Central memory CD8-positive, alpha-beta T cell (primary cell): ENCODE measurements at regions not wholly inside any gene's neighbourhood (a gene's known extent, or its start where the extent isn't known, plus 50 kb on each side); places are given as distances from the start of the nearest gene placed in this dataset.

Source experiments
- ATAC-seq: fragments of 150-1000 bp; cut with Tn5 transposase; replicated peaks from 2 replicates; pipeline ENCODE4 v1.10.0; 2022; ENCODE audit warnings: mild to moderate bottlenecking, moderate FRiP score, moderate number of reproducible peaks; ENCODE audit not compliant: poor library complexity, severe bottlenecking; ENCODE audit errors: extremely low read depth
- DNase-seq, 2 donors: peaks; one replicate each; pipeline ENCODE4 v3.0.0; 2021; ENCODE audit warnings: low spot score in 2 of 2
- H3K27ac Mint-ChIP-seq: one replicate; pipeline ENCODE4 v1.8.0; 2022; ENCODE audit warnings: low read depth, mild to moderate bottlenecking, moderate library complexity, mixed read lengths
- H3K27me3 Mint-ChIP-seq: one replicate; pipeline ENCODE4 v1.8.0; 2022; ENCODE audit warnings: mixed read lengths
- H3K36me3 Mint-ChIP-seq: one replicate; pipeline ENCODE4 v1.8.0; 2022; ENCODE audit warnings: mild to moderate bottlenecking, moderate library complexity, mixed read lengths; ENCODE audit not compliant: insufficient read depth
- H3K4me1 Mint-ChIP-seq: one replicate; pipeline ENCODE4 v1.8.0; 2022; ENCODE audit warnings: mixed read lengths
- H3K4me3 Mint-ChIP-seq: one replicate; pipeline ENCODE4 v1.8.0; 2022; ENCODE audit warnings: mild to moderate bottlenecking, moderate library complexity, mixed read lengths
- H3K9me3 Mint-ChIP-seq: one replicate; pipeline ENCODE4 v1.8.0; 2022; ENCODE audit warnings: mixed read lengths

GRCh38 chr1:63142001-63142400 lies 180.4 kb upstream of the FOXD3 start:
- Mint-ChIP-seq H3K4me3 (no peak overlapping the region), H3K9me3 (no peaks in the 10 kb centered on the region), H3K4me1 (no peaks in the 10 kb centered on the region), H3K27ac (no peak overlapping the region), H3K36me3 (no peaks in the 10 kb centered on the region), H3K27me3 (peaks cover 7% of the 10 kb centered on the region)
- DNase-seq = no peak
- no peak for ATAC-seq

DNA sequence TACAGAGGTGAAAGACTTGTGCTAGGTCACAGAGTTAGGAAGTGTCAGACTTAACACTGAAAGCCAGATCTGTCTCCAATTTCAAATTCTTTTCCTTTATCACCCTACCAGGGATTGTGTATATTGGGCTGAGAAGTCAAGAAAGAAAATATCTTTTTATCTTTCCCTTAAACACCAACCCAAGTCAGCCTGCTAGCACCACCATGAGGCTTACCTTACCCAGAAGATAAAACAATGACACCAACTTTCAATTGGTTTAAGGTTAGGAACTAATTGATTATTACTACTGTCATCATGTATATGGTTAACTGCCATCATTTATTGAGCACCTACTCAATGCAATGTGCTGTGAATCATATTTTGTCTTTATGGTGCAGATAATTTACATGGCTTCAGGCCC lies 178.9 kb upstream of the FOXD3 start:
- no peaks in the 10 kb centered on the region for H3K36me3 Mint-ChIP-seq
- H3K4me3 Mint-ChIP-seq = no peak overlapping the region
- no peak overlapping the region for H3K27ac Mint-ChIP-seq
- no peaks in the 10 kb centered on the region for H3K4me1 Mint-ChIP-seq
- H3K27me3 Mint-ChIP-seq = no peaks in the 10 kb centered on the region
- no peaks in the 10 kb centered on the region for H3K9me3 Mint-ChIP-seq
- ATAC-seq (no peak), DNase-seq (no peak)

DNA sequence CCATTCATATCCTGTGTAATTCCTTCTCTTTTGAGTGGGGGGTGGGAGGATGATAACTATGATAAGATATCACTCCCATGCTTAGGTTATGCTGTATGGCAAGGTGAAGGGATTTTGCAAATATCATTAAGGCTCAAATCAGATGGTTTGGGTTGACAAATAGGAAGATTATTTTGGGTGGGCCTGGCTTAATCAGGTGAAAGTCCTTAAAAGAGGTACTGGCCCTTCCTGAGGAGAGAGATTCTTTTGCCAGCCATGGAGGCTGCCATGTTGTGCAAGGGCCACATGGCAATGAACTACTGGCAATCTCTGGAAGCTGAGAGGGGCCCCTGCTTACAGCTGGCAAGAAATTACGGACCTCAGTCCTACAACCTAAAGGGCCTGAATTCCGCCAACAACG lies 174.6 kb upstream of the FOXD3 start:
- no peaks in the 10 kb centered on the region for H3K9me3 Mint-ChIP-seq
- no peaks in the 10 kb centered on the region for H3K4me1 Mint-ChIP-seq
- H3K36me3 Mint-ChIP-seq = no peaks in the 10 kb centered on the region
- ATAC-seq (no peak), DNase-seq (no peak)
- H3K27me3 Mint-ChIP-seq = peaks cover 21% of the 10 kb centered on the region
- H3K27ac Mint-ChIP-seq = no peak overlapping the region
- no peak overlapping the region for H3K4me3 Mint-ChIP-seq

GRCh38 chr1:63148825-63149645 lies 173.3 kb upstream of the FOXD3 start:
- ATAC-seq = no peak
- H3K36me3 Mint-ChIP-seq = no peaks in the 10 kb centered on the region

DNA sequence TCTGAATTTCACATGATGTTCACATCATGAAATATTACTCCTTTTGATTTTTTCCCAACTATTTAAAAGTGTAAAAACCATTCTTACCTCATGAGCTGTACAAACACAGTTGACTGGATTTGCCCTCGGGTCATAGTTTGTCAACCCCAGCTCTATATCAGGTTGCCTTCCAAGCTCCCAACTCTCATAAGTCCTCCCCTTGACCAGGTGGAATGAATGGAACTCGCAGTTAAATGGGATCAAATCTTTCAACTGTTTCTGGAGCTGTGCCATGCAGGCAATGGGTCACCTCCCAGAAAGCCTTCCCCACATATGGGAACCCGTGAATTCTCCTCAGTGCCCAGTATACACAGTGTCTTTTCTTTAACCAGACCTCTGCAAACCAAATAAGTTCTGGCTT lies 169.8 kb upstream of the FOXD3 start:
- peaks cover 6% of the 10 kb centered on the region for H3K9me3 Mint-ChIP-seq
- no peaks in the 10 kb centered on the region for H3K4me1 Mint-ChIP-seq
- DNase-seq (no peak), ATAC-seq (no peak)
- H3K27me3 Mint-ChIP-seq = peaks cover 42% of the 10 kb centered on the region
- H3K27ac Mint-ChIP-seq = no peak overlapping the region
- no peak overlapping the region for H3K4me3 Mint-ChIP-seq
- no peaks in the 10 kb centered on the region for H3K36me3 Mint-ChIP-seq

More at GRCh38 chr1:63148825-63149645, 173.3 kb upstream of the FOXD3 start:
- Mint-ChIP-seq H3K27ac (no peak overlapping the region), H3K9me3 (no peaks in the 10 kb centered on the region), H3K27me3 (peaks cover 28% of the 10 kb centered on the region), H3K4me3 (no peak overlapping the region), H3K4me1 (no peaks in the 10 kb centered on the region)
- no peak for DNase-seq

DNA sequence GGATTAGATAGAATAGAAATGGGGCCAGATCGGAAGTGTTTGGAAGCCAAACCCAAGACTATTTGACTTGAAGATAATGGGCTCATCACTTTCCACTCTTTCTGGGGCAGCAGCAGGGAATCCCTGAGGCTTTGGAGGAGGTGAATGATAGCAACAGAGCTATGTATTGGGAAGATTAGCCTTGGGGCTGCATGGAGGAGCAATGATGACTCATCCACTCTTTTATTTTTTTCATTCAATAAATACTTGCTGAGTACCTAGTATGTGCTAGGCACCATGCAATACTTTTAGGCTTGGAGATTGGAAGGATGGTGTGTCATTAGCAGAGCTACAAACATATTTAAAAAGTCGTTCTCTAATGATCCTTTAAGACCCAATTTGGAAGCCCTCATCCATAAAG lies 166.9 kb upstream of the FOXD3 start:
- peaks cover 6% of the 10 kb centered on the region for H3K9me3 Mint-ChIP-seq
- no peaks in the 10 kb centered on the region for H3K4me1 Mint-ChIP-seq
- no peak for ATAC-seq
- no peaks in the 10 kb centered on the region for H3K36me3 Mint-ChIP-seq
- H3K4me3 Mint-ChIP-seq = no peak overlapping the region
- H3K27ac Mint-ChIP-seq = no peak overlapping the region
- DNase-seq = no peak
- peaks cover 58% of the 10 kb centered on the region for H3K27me3 Mint-ChIP-seq

- Mint-ChIP-seq H3K4me3 (no peak overlapping the region), H3K4me1 (no peaks in the 10 kb centered on the region)
These were observed 165.3 kb upstream of the FOXD3 start for GRCh38 chr1:63157085-63157484.

GRCh38 chr1:63169057-63169456 lies 153.3 kb upstream of the FOXD3 start:
- Mint-ChIP-seq H3K4me3 (no peak overlapping the region), H3K9me3 (no peaks in the 10 kb centered on the region), H3K27ac (no peak overlapping the region), H3K36me3 (no peaks in the 10 kb centered on the region), H3K27me3 (peaks cover 33% of the 10 kb centered on the region), H3K4me1 (no peaks in the 10 kb centered on the region)
- DNase-seq (no peak), ATAC-seq (no peak)

More at GRCh38 chr1:63157085-63157484, 165.3 kb upstream of the FOXD3 start:
- H3K36me3 Mint-ChIP-seq = no peaks in the 10 kb centered on the region
- H3K9me3 Mint-ChIP-seq = peaks cover 6% of the 10 kb centered on the region
- ATAC-seq = no peak
- DNase-seq = no peak
- peaks cover 58% of the 10 kb centered on the region for H3K27me3 Mint-ChIP-seq
- H3K27ac Mint-ChIP-seq = no peak overlapping the region

DNA sequence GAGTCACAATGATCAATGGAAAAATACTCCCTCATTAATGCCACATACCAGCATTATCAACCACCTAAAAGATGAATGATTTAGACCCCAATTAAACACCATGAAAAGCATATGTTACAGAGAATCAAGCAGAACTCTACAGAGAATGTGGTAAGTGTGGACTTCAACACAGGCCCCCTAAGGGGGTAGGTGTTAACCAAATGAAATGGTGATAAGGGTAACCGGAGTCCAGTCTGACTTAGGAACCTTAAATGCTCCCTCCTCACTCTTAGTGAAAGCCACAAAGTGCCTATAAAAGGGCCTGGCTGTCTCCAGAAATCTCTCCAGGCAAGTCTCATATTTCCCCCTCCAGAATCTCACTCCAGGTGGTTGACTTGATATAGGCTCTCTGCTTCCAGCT lies 149.2 kb upstream of the FOXD3 start:
- no peaks in the 10 kb centered on the region for H3K4me1 Mint-ChIP-seq
- H3K27me3 Mint-ChIP-seq = peaks cover 32% of the 10 kb centered on the region
- ATAC-seq (no peak), DNase-seq (no peak)
- H3K9me3 Mint-ChIP-seq = no peaks in the 10 kb centered on the region
- H3K4me3 Mint-ChIP-seq = no peak overlapping the region
- H3K36me3 Mint-ChIP-seq = no peaks in the 10 kb centered on the region
- no peak overlapping the region for H3K27ac Mint-ChIP-seq

GRCh38 chr1:63189677-63190076 lies 132.7 kb upstream of the FOXD3 start:
- no peak for DNase-seq
- Mint-ChIP-seq H3K4me1 (no peaks in the 10 kb centered on the region), H3K36me3 (no peaks in the 10 kb centered on the region), H3K27me3 (no peaks in the 10 kb centered on the region), H3K4me3 (no peak overlapping the region), H3K27ac (no peak overlapping the region), H3K9me3 (no peaks in the 10 kb centered on the region)
- no peak for ATAC-seq

GRCh38 chr1:63190171-63190570 lies 132.2 kb upstream of the FOXD3 start:
- H3K36me3 Mint-ChIP-seq = no peaks in the 10 kb centered on the region
- ATAC-seq (no peak), DNase-seq (no peak)
- no peaks in the 10 kb centered on the region for H3K27me3 Mint-ChIP-seq
- no peak overlapping the region for H3K27ac Mint-ChIP-seq
- no peak overlapping the region for H3K4me3 Mint-ChIP-seq
- H3K4me1 Mint-ChIP-seq = no peaks in the 10 kb centered on the region
- no peaks in the 10 kb centered on the region for H3K9me3 Mint-ChIP-seq

DNA sequence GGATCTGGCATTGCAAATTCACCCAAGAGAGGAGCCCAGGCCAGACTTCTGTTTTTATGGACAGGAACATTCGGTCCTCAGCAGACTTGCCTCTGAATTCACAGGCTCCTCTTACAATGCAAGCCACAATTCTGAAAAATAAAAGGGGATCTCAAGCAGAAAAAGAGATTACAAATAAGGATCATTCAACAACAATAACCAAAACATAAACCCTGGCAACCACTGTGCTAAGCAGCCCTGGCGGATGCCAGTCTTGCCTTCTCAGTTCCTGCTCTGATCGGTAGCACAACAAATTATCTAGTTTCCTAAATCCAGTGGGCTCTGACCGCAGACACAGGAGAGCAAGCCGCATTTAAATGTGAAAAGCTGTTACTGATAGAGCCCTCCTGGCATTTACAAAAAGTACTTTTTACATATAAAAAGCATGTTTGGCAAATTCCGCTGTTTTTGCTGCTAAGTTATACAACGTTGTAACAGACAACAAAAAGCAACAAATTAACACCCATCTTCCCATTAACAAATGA lies 123.4 kb upstream of the FOXD3 start:
- peaks cover 23% of the 10 kb centered on the region for H3K27me3 Mint-ChIP-seq
- ATAC-seq = no peak

GRCh38 chr1:63199706-63200335 lies 122.5 kb upstream of the FOXD3 start:
- no peaks in the 10 kb centered on the region for H3K4me1 Mint-ChIP-seq
- ATAC-seq = no peak

More for the DNA sequence above, 123.4 kb upstream of the FOXD3 start:
- H3K27ac Mint-ChIP-seq = no peak overlapping the region
- no peak overlapping the region for H3K4me3 Mint-ChIP-seq
- H3K9me3 Mint-ChIP-seq = no peaks in the 10 kb centered on the region
- H3K36me3 Mint-ChIP-seq = no peaks in the 10 kb centered on the region
- no peak for DNase-seq
- no peaks in the 10 kb centered on the region for H3K4me1 Mint-ChIP-seq

More at GRCh38 chr1:63199706-63200335, 122.5 kb upstream of the FOXD3 start:
- DNase-seq = no peak
- Mint-ChIP-seq H3K27me3 (peaks cover 23% of the 10 kb centered on the region), H3K9me3 (no peaks in the 10 kb centered on the region), H3K27ac (no peak overlapping the region), H3K4me3 (no peak overlapping the region), H3K36me3 (no peaks in the 10 kb centered on the region)
